ENCODE measurements at regions not wholly inside any gene's neighbourhood (a gene's known extent, or its start where the extent isn't known, plus 50 kb on each side); places are given as distances from the start of the nearest gene placed in this dataset.

GRCh38 chr7:125526958-125527357 is 597.3 kb upstream of the POT1 start:
- no peak overlapping the region for H3K27ac ChIP-seq
- TF ChIP-seq ZFX (IDR thresholded peaks at IDR 0.05; ENCODE audit: borderline replicate concordance) (no peak), CTCF (IDR thresholded peaks at IDR 0.05) (no peak)

GRCh38 chr7:125526092-125526491 is 596.5 kb upstream of the POT1 start:
- TF ChIP-seq CTCF (IDR thresholded peaks at IDR 0.05): no peak
- no peak for TF ChIP-seq ZFX (IDR thresholded peaks at IDR 0.05; ENCODE audit: borderline replicate concordance)
- H3K27ac ChIP-seq: no peak overlapping the region

GRCh38 chr7:125516194-125516593 is 586.6 kb upstream of the POT1 start:
- H3K27ac ChIP-seq: no peak overlapping the region
- no peak for TF ChIP-seq CTCF (IDR thresholded peaks at IDR 0.05)
- TF ChIP-seq ZFX (IDR thresholded peaks at IDR 0.05; ENCODE audit: borderline replicate concordance): no peak

- no peak overlapping the region for H3K27ac ChIP-seq
- no peak for TF ChIP-seq CTCF (IDR thresholded peaks at IDR 0.05)
- no peak for TF ChIP-seq ZFX (IDR thresholded peaks at IDR 0.05; ENCODE audit: borderline replicate concordance)
Observed at GRCh38 chr7:125512373-125512772, 582.7 kb upstream of the POT1 start.

GRCh38 chr7:125511310-125511709 is 581.7 kb upstream of the POT1 start:
- H3K27ac ChIP-seq: no peak overlapping the region

GRCh38 chr7:125506331-125506730 is 576.7 kb upstream of the POT1 start:
- TF ChIP-seq ZFX (IDR thresholded peaks at IDR 0.05; ENCODE audit: borderline replicate concordance) (no peak), CTCF (IDR thresholded peaks at IDR 0.05) (no peak)
- no peak overlapping the region for H3K27ac ChIP-seq

More at GRCh38 chr7:125511310-125511709, 581.7 kb upstream of the POT1 start:
- TF ChIP-seq CTCF (IDR thresholded peaks at IDR 0.05) (no peak), ZFX (IDR thresholded peaks at IDR 0.05; ENCODE audit: borderline replicate concordance) (no peak)

- no peak for TF ChIP-seq CTCF (IDR thresholded peaks at IDR 0.05)
- TF ChIP-seq ZFX (IDR thresholded peaks at IDR 0.05; ENCODE audit: borderline replicate concordance): no peak
- H3K27ac ChIP-seq: no peak overlapping the region
Observed at GRCh38 chr7:125504848-125505247, 575.2 kb upstream of the POT1 start.
